ENCODE measurements at regions not wholly inside any gene's neighbourhood (a gene's known extent, or its start where the extent isn't known, plus 50 kb on each side); places are given as distances from the start of the nearest gene placed in this dataset.

- intact Hi-C loops (cut with DNase I): no loop called here
- no peaks in the 10 kb centered on the region for H3K4me1 ChIP-seq
- no peaks in the 10 kb centered on the region for H3K27me3 ChIP-seq
- no peak for DNase-seq (ENCODE audit: low spot score in 2 of 2)
- TF ChIP-seq CTCF (IDR thresholded peaks at IDR 0.05): no peak
- H3K27ac ChIP-seq: no peak overlapping the region
- no peaks in the 10 kb centered on the region for H3K36me3 ChIP-seq
- H3K9me3 ChIP-seq: no peaks in the 10 kb centered on the region
- H3K4me3 ChIP-seq: no peak overlapping the region
These were observed 549.3 kb upstream of the CADM1 start for GRCh38 chr11:116053548-116053919.

GRCh38 chr11:116052603-116053547 is 548.7 kb upstream of the CADM1 start:
- no peaks in the 10 kb centered on the region for H3K9me3 ChIP-seq
- no peak for DNase-seq (ENCODE audit: low spot score in 2 of 2)
- no peaks in the 10 kb centered on the region for H3K27me3 ChIP-seq
- no peak overlapping the region for H3K4me3 ChIP-seq
- intact Hi-C loops (cut with DNase I): no loop called here
- H3K4me1 ChIP-seq: no peaks in the 10 kb centered on the region
- TF ChIP-seq CTCF (IDR thresholded peaks at IDR 0.05): no peak
- no peaks in the 10 kb centered on the region for H3K36me3 ChIP-seq
- no peak overlapping the region for H3K27ac ChIP-seq

- Histone ChIP-seq H3K9me3 (no peaks in the 10 kb centered on the region), H3K4me1 (no peaks in the 10 kb centered on the region), H3K27me3 (no peaks in the 10 kb centered on the region), H3K36me3 (no peaks in the 10 kb centered on the region), H3K27ac (no peak overlapping the region), H3K4me3 (no peak overlapping the region)
- intact Hi-C loops (cut with DNase I): no loop called here
- TF ChIP-seq CTCF (IDR thresholded peaks at IDR 0.05): no peak
- DNase-seq (ENCODE audit: low spot score in 2 of 2): no peak
These were observed 547.3 kb upstream of the CADM1 start for GRCh38 chr11:116051494-116051893.

- DNase-seq (ENCODE audit: low spot score in 2 of 2): no peak
- H3K36me3 ChIP-seq: no peaks in the 10 kb centered on the region
- H3K27me3 ChIP-seq: no peaks in the 10 kb centered on the region
- TF ChIP-seq CTCF (IDR thresholded peaks at IDR 0.05): no peak
- intact Hi-C loops (cut with DNase I): no loop called here
- H3K4me3 ChIP-seq: no peak overlapping the region
- H3K27ac ChIP-seq: no peak overlapping the region
- no peaks in the 10 kb centered on the region for H3K4me1 ChIP-seq
- no peaks in the 10 kb centered on the region for H3K9me3 ChIP-seq
These were observed 545.2 kb upstream of the CADM1 start for GRCh38 chr11:116049383-116049782.

- no peaks in the 10 kb centered on the region for H3K27me3 ChIP-seq
- no peak for DNase-seq (ENCODE audit: low spot score in 2 of 2)
- no peaks in the 10 kb centered on the region for H3K4me1 ChIP-seq
- no peak for TF ChIP-seq CTCF (IDR thresholded peaks at IDR 0.05)
- intact Hi-C loops (cut with DNase I): no loop called here
- H3K9me3 ChIP-seq: no peaks in the 10 kb centered on the region
- no peaks in the 10 kb centered on the region for H3K36me3 ChIP-seq
- H3K4me3 ChIP-seq: no peak overlapping the region
- H3K27ac ChIP-seq: no peak overlapping the region
These were observed 541.9 kb upstream of the CADM1 start for GRCh38 chr11:116046127-116046526.
